ENCODE measurements at regions not wholly inside any gene's neighbourhood (a gene's known extent, or its start where the extent isn't known, plus 50 kb on each side); places are given as distances from the start of the nearest gene placed in this dataset.

- Histone ChIP-seq H2AFZ (ENCODE audit: low read depth, low read length) (no peak overlapping the region), H4K20me1 (ENCODE audit: insufficient read depth) (no peaks in the 10 kb centered on the region), H3K79me2 (replicated peaks; ENCODE audit: insufficient read depth, low read length) (no peaks in the 10 kb centered on the region), H3K4me2 (ENCODE audit: low read length) (no peak overlapping the region), H3K9me2 (ENCODE audit: insufficient read depth, low read length) (no peaks in the 10 kb centered on the region), H3K9ac (ENCODE audit: low read length) (no peak overlapping the region), H3K27ac (ENCODE audit: low read length) (no peak overlapping the region), H3K9me3 (ENCODE audit: low read length) (no peaks in the 10 kb centered on the region), H3F3A (ENCODE audit: insufficient read depth, low read length, poor library complexity, severe bottlenecking) (no peaks in the 10 kb centered on the region), H3K4me3 (ENCODE audit: low read length) (no peak overlapping the region), H3K27me3 (ENCODE audit: insufficient read depth, low read depth, low read length) (no peaks in the 10 kb centered on the region), H3K36me3 (ENCODE audit: insufficient read depth, low read length) (no peaks in the 10 kb centered on the region)
- TF ChIP-seq TAF1 (IDR thresholded peaks at IDR 0.05; ENCODE audit: low read depth), result no peak
- no peak for TF ChIP-seq REST (IDR thresholded peaks at IDR 0.05; ENCODE audit: borderline replicate concordance)
- no peak for TF ChIP-seq MXI1 (conservative IDR thresholded peaks at IDR 0.05; ENCODE audit: poor library complexity, severe bottlenecking)
- TF ChIP-seq SMC3 (conservative IDR thresholded peaks at IDR 0.05; ENCODE audit: poor library complexity), result no peak
- TF ChIP-seq RAD21 (conservative IDR thresholded peaks at IDR 0.05), result no peak
- no peak for TF ChIP-seq POLR2AphosphoS5 (IDR thresholded peaks at IDR 0.05)
- TF ChIP-seq, protein P1, sequence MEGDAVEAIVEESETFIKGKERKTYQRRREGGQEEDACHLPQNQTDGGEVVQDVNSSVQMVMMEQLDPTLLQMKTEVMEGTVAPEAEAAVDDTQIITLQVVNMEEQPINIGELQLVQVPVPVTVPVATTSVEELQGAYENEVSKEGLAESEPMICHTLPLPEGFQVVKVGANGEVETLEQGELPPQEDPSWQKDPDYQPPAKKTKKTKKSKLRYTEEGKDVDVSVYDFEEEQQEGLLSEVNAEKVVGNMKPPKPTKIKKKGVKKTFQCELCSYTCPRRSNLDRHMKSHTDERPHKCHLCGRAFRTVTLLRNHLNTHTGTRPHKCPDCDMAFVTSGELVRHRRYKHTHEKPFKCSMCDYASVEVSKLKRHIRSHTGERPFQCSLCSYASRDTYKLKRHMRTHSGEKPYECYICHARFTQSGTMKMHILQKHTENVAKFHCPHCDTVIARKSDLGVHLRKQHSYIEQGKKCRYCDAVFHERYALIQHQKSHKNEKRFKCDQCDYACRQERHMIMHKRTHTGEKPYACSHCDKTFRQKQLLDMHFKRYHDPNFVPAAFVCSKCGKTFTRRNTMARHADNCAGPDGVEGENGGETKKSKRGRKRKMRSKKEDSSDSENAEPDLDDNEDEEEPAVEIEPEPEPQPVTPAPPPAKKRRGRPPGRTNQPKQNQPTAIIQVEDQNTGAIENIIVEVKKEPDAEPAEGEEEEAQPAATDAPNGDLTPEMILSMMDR (IDR thresholded peaks at IDR 0.05; ENCODE audit: poor library complexity, severe bottlenecking), result no peak
- TF ChIP-seq EP300 (conservative IDR thresholded peaks at IDR 0.05; ENCODE audit: poor library complexity, severe bottlenecking), result no peak
- no peak for TF ChIP-seq EZH2 (IDR thresholded peaks at IDR 0.05; ENCODE audit: borderline replicate concordance, insufficient read depth, low read length, poor library complexity, severe bottlenecking)
Observed at GRCh38 chr3:59160133-59160746, 110.4 kb upstream of the CFAP20DC start.

- Histone ChIP-seq H3K27ac (ENCODE audit: low read length) (no peak overlapping the region), H3K9me2 (ENCODE audit: insufficient read depth, low read length) (no peaks in the 10 kb centered on the region), H4K20me1 (ENCODE audit: insufficient read depth) (no peaks in the 10 kb centered on the region), H3K4me3 (ENCODE audit: low read length) (no peak overlapping the region), H3K79me2 (replicated peaks; ENCODE audit: insufficient read depth, low read length) (no peaks in the 10 kb centered on the region), H3K4me2 (ENCODE audit: low read length) (no peak overlapping the region), H3F3A (ENCODE audit: insufficient read depth, low read length, poor library complexity, severe bottlenecking) (no peaks in the 10 kb centered on the region), H3K27me3 (ENCODE audit: insufficient read depth, low read depth, low read length) (no peaks in the 10 kb centered on the region), H3K9ac (ENCODE audit: low read length) (no peak overlapping the region), H2AFZ (ENCODE audit: low read depth, low read length) (no peak overlapping the region), H3K9me3 (ENCODE audit: low read length) (no peaks in the 10 kb centered on the region), H3K36me3 (ENCODE audit: insufficient read depth, low read length) (no peaks in the 10 kb centered on the region)
- TF ChIP-seq, protein P1 (IDR thresholded peaks at IDR 0.05; ENCODE audit: poor library complexity, severe bottlenecking), result no peak
- TF ChIP-seq EP300 (conservative IDR thresholded peaks at IDR 0.05; ENCODE audit: poor library complexity, severe bottlenecking) (no peak), MXI1 (conservative IDR thresholded peaks at IDR 0.05; ENCODE audit: poor library complexity, severe bottlenecking) (no peak), REST (IDR thresholded peaks at IDR 0.05; ENCODE audit: borderline replicate concordance) (no peak), POLR2AphosphoS5 (IDR thresholded peaks at IDR 0.05) (no peak), TAF1 (IDR thresholded peaks at IDR 0.05; ENCODE audit: low read depth) (no peak)
Observed at GRCh38 chr3:59153648-59154047, 103.8 kb upstream of the CFAP20DC start.

Measured in neural cell (in vitro differentiated cells).